ENCODE measurements at regions not wholly inside any gene's neighbourhood (a gene's known extent, or its start where the extent isn't known, plus 50 kb on each side); places are given as distances from the start of the nearest gene placed in this dataset.

DNA sequence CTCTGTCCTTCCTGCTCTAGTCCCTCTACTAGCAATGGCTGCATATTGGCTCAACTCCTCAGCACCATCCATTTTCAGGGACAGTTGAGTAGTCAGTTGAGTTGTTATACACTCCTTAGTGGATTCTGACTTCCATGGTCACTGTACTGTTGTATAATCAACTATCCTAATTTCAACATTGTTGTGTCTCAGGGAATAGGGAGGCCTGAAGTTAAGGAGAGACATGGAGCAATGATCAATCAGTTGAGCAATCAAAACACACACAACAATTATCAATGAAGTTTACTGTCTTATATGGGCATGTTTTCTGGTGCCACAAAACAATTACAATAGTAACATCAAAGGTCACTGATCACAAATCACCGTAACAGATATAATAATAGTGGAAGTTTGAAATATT lies 255.9 kb downstream of the KCNC2 start:
- no peak for TF ChIP-seq EZH2phosphoT487 (IDR thresholded peaks at IDR 0.05; ENCODE audit: borderline replicate concordance, low read length)
- TF ChIP-seq, protein P1, sequence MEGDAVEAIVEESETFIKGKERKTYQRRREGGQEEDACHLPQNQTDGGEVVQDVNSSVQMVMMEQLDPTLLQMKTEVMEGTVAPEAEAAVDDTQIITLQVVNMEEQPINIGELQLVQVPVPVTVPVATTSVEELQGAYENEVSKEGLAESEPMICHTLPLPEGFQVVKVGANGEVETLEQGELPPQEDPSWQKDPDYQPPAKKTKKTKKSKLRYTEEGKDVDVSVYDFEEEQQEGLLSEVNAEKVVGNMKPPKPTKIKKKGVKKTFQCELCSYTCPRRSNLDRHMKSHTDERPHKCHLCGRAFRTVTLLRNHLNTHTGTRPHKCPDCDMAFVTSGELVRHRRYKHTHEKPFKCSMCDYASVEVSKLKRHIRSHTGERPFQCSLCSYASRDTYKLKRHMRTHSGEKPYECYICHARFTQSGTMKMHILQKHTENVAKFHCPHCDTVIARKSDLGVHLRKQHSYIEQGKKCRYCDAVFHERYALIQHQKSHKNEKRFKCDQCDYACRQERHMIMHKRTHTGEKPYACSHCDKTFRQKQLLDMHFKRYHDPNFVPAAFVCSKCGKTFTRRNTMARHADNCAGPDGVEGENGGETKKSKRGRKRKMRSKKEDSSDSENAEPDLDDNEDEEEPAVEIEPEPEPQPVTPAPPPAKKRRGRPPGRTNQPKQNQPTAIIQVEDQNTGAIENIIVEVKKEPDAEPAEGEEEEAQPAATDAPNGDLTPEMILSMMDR (conservative IDR thresholded peaks at IDR 0.05; ENCODE audit: low read depth, low read length): no peak

Measured in PC-3 (cell line).